Ishikawa (cell line): ENCODE measurements at regions not wholly inside any gene's neighbourhood (a gene's known extent, or its start where the extent isn't known, plus 50 kb on each side); places are given as distances from the start of the nearest gene placed in this dataset.

Experiments
- CREB1 ChIP-seq: IDR thresholded peaks from 2 replicates; pipeline ENCODE4 v1.6.1; 2012; ENCODE audit warnings: low read depth
- EP300 ChIP-seq: IDR thresholded peaks from 2 replicates; pipeline ENCODE4 v1.6.1; 2012; ENCODE audit warnings: borderline replicate concordance
- FOXM1 ChIP-seq: IDR thresholded peaks from 2 replicates; pipeline ENCODE4 v1.6.1; 2012; ENCODE audit warnings: low read depth, borderline replicate concordance
- REST ChIP-seq: IDR thresholded peaks from 2 replicates; pipeline ENCODE4 v1.6.1; 2012; ENCODE audit warnings: low read depth, mild to moderate bottlenecking
- YY1 ChIP-seq: IDR thresholded peaks from 2 replicates; pipeline ENCODE4 v1.6.1; 2012; ENCODE audit warnings: low read depth

- TF ChIP-seq FOXM1 (no peak), EP300 (no peak), CREB1 (no peak), REST (no peak), YY1 (no peak)
Measured at GRCh38 chr20:25991051-25991755, 294.6 kb upstream of the ZNF337 start.
